ENCODE measurements at regions not wholly inside any gene's neighbourhood (a gene's known extent, or its start where the extent isn't known, plus 50 kb on each side); places are given as distances from the start of the nearest gene placed in this dataset.
A peak's percentile ranks its signal among the peaks of the same experiment; 100 is the strongest.
"Not testable (repeated sequence)": the region's sequence is repeated elsewhere in the genome, so short reads cannot be mapped to it uniquely, and the experiment has no call there.

DNA sequence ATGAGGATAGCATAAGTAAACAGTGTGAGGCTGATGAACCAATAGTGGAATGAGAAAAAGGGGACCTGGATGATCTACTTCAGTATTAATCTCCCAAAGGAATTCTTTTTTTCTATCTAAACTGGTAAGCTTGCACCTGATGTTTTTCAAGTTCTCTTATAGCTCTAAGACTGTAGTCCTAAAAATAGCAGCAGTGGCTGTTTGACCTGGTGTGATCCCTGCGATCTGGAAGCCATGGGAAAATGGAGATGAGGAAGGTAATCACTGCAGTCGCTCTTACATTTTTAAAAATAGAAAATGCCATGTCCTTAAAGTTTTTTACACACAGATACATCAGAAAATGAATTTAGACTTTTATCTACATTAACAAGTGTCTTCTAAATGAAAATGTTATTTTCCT lies 926.4 kb upstream of the SLC35B3 start:
- DNase-seq: no peak

DNA sequence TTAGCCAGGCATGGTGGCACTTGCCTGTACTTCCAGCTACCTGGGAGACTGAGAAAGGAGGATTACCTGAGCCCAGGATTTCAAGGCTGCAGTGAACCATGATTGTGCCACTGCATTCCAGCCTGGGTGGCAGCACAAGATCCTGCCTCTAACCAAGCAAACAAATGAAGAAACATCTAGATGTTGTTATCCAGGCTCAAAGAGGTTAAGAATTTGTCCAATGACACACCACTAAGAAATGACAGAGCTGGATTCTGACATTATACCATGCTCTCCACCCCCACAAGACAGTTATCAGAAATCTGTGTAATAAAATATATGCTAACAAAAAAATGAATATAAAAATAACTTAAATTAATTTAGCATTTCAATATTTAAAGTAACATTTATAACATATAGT lies 925.5 kb upstream of the SLC35B3 start:
- peak; percentile 66 for DNase-seq

- DNase-seq: no peak
These were observed 912.3 kb upstream of the SLC35B3 start for GRCh38 chr6:9347608-9348007.

DNA sequence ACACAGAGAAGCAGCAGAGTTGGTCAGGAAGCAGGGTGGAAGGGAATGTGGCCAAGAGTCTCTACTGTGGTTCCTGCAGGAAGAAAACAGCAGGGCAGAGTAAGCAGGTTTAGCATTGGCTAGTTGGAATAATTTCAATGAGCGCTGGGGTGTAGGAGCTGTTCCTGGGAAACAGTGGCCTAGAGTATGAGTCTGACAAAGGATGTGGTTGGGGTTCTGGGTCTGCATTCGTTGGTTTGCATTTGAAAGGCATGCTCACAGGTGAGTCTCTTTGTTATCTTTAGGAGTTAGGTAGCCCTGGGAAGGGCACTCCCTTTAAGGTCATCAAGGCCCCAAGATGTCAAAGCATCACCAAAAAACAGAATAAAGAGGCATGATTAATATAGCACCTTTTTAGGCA lies 911.6 kb upstream of the SLC35B3 start:
- no peak for DNase-seq

DNA sequence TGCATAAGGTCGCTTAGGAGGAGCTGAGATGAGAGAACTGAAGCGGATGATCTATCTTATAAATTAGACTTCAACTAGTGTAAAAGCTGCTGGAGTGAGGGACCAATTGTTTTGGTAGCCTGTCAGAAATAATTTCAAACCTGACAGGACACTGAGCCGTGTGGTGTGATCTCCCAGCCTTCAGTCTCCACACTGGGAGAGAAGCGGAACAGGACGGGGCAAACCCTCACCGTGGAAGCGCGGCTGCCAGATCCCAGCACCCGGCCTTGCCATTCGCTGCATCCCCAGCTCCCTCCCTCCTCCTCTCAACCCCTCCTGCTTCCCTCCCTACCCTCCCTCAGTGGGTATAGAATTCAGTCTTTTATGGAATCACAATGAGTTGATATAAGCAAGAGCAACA lies 900.1 kb upstream of the SLC35B3 start:
- no peak for DNase-seq

GRCh38 chr6:9334979-9335378 lies 899.6 kb upstream of the SLC35B3 start:
- peak; percentile 3 for DNase-seq

DNA sequence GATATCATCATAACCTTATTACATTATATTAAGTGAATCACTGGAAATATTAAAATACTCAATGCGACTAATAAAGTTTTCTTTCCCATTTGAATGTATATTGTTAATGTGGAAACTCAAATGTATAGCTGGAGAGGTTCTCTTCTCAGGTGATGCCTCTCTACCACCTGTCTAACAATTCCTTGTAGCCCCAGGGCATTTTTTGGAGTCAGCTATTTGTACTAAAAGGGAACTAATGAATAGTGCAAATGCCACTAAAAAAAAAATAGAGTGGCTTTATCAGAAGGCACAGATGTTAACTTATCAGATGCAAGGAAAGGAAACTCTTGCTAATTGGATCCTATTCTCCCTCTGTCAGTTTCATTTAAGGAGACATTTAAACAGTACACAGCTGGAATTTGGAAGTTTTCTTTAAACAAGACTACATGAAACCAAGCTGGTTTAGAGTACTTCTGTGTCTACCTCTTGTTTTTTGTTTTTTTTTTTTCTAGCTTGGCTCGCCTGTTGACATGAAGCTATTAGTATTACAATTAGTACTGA lies 897.0 kb upstream of the SLC35B3 start:
- DNase-seq: no peak

GRCh38 chr6:9316831-9317230 lies 881.5 kb upstream of the SLC35B3 start:
- DNase-seq: no peak

DNA sequence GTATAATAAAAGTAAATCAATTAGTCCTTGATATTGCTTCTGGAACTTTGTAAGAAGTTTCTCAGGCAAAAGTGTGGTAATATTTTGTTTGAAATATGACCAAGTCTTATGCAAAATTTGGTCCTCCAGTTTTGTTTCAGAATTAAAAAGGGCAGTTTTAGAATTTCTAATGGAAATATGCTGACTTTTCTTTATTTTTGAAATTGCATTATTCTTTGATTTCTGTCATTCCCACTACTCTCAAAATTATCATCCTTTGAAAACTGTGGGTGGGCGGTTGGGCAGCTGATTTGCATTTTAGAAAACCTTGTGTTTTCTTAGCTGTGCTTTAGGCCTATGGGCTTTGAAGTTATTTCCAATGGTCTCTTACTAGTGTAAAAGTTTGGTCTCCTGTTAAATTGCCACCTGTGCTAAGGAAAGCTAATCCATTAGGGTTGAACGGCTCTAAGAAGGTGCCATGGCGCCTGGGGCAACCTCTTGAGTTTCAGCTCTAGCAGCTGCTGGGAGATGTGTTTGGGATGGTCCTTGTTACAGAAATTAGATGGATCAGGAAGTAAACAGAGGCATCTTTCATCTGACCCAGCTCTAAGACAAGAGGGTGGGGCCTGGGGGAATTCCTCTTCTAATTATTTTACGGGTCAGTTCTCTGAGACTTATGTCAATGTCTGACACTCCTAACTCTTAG lies 880.8 kb upstream of the SLC35B3 start:
- DNase-seq: no peak

DNA sequence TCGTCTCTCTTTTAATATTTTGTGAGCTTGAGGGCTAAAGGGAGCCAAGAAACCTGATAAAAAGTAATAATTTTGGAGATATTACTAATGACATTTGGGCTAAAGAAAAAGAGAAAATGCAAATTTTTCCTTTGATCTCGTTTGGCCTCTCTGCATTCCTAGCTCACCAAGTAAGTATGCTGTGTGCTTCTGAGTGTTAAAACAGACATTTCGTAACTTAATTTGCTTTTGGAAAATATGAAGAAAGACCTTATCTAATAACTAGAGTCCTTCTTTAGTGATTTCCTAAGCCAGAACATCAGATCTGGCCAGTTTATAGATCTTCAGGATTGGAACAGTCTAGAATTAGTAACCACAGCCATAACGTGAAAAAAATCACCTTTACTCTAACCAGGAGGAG lies 872.9 kb upstream of the SLC35B3 start:
- DNase-seq: no peak

GRCh38 chr6:9307786-9308185 lies 872.4 kb upstream of the SLC35B3 start:
- no peak for DNase-seq

DNA sequence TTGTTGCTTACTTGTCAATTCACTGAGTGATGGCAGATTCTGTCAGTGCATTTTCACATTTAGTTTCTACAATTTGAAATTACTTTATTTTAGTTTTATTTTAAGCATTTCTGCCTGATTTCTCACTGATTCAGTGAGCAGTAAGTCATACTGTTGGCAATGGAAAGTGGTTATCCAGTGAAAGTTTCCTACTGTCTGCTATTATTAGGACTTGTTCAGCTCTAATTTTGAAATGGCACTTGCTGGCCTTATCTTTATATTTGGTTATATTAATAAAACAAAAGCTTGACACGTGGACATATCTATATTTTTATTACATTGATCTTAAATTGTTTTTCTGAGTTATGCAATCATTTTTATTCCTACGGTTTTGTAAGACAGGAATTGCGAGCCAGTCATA lies 871.8 kb upstream of the SLC35B3 start:
- DNase-seq: no peak

- DNase-seq: no peak
These were observed 860.3 kb upstream of the SLC35B3 start for GRCh38 chr6:9295644-9296043.

DNA sequence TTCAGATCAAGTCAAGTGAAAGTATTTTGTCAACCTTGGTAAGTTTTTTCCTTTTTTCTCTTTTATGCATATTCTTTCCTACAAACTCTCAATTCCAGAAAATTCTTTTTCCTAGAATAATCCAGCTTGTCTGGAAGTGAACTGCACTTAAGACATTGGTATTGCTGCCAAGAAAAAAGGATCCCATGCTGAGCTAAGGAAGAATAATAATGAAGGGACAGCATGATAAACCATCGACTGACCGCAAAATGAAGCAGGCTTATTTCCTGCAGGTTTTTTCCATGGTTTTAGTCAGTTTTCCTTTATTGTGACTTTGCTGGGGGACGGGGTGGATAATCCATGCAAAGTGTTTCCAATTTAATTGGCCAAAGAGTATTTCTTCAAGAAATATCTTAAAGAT lies 857.6 kb upstream of the SLC35B3 start:
- DNase-seq: no peak

- not testable (repeated sequence) for DNase-seq
These were observed 855.0 kb upstream of the SLC35B3 start for GRCh38 chr6:9290342-9290741.

DNA sequence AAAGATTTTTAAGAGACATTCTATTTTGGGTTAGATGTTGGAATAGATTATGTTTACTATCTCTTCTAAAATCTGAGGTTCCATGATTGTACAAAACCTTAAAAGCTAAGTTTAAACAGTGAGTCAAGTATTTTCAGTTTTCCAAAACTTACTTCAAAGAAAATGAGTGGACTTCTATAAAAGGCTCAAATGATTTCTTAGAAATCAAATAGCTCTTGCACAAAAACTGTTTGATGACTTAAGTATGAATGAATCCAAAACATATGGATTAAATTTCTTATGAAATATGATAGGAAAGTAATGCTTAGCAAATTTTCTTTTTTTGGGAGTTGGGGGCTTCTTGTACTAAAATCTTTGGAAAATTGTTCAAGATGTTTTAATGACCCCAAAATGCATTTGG lies 837.3 kb upstream of the SLC35B3 start:
- no peak for DNase-seq

DNA sequence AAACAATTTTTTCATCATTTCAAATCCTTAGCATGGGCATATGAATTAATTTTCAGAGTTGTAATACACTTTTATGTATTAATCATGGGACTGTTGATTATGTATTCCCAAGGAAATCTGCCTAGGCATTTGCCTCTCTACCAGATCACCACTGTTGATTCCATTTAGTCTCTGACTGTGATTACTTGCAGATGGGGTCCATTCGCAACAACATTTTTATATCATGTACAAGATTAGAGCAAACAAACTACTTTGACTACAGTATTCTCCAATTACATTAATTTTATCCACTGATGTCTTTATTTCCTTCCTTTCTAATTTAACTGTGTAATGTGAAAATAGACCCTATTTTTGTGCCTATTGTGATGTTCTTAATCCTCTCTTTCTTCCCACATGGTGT lies 831.4 kb upstream of the SLC35B3 start:
- no peak for DNase-seq

DNA sequence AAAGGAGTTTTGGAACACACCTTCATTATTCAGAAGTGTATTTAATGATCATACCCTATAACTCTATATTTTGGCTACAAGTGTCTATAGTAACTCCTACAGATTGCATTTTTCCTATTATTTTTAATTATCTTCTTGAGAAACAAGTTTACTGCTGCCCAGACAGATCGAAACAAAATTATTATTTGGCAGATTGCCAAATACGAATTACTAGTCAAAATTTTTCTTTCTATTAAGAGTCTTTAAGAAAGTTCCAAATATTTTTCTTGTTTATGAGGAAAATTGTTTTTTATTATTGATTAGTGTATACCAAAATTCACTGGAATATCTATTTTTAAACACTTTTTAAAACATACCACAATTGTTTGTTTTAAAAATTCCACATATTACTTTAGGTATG lies 821.9 kb upstream of the SLC35B3 start:
- no peak for DNase-seq

GRCh38 chr6:9254251-9254650 lies 818.9 kb upstream of the SLC35B3 start:
- DNase-seq: no peak

GRCh38 chr6:9252799-9253198 lies 817.5 kb upstream of the SLC35B3 start:
- no peak for DNase-seq

GRCh38 chr6:9250852-9251251 lies 815.5 kb upstream of the SLC35B3 start:
- peak; percentile 49 for DNase-seq

- DNase-seq: peak; percentile 24
These were observed 812.8 kb upstream of the SLC35B3 start for GRCh38 chr6:9248133-9248532.

DNA sequence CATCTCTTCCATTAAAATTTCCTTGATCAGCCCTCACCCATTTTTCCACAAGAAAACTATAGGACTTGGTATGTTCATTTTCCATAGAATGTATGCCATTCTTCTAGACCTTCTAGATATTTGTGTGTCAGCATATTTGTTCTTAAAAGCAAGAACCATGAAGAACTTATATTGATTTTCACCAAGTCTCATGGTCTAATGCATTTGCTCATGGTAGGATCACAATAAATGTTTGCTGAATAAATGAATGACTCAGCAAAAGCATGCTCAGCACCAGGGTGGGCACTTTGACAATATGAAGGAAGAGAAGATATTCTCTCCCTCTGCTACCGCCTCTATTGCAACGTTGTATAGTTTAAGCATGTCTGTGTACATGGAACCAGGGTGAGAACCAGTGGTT lies 805.5 kb upstream of the SLC35B3 start:
- DNase-seq: no peak

GRCh38 chr6:9236443-9236842 lies 801.1 kb upstream of the SLC35B3 start:
- DNase-seq: no peak

GRCh38 chr6:9233686-9234085 lies 798.3 kb upstream of the SLC35B3 start:
- DNase-seq: no peak
